T47D (cell line): ENCODE measurements at regions not wholly inside any gene's neighbourhood (a gene's known extent, or its start where the extent isn't known, plus 50 kb on each side); places are given as distances from the start of the nearest gene placed in this dataset.
A peak's percentile ranks its signal among the peaks of the same experiment; 100 is the strongest.

Experiments used
- DNase-seq, 2 experiments: peaks; one replicate each; pipeline versions ENCODE4 v3.0.0 to v3.0.0-alpha.2; 2011 to 2012; ENCODE audit warnings: low read depth in 1 of 2, low spot score in 1 of 2
- JUND ChIP-seq: IDR thresholded peaks from 2 replicates; pipeline ENCODE4 v1.6.1; 2012; ENCODE audit warnings: low read depth
- in situ Hi-C: cut with HindIII; loops from 2 replicates; pipeline ENCODE4 v1.10.0; 2016; ENCODE audit warnings: low sequenced_read_pairs, low pct_unique_long_range_greater_than_20kb

DNA sequence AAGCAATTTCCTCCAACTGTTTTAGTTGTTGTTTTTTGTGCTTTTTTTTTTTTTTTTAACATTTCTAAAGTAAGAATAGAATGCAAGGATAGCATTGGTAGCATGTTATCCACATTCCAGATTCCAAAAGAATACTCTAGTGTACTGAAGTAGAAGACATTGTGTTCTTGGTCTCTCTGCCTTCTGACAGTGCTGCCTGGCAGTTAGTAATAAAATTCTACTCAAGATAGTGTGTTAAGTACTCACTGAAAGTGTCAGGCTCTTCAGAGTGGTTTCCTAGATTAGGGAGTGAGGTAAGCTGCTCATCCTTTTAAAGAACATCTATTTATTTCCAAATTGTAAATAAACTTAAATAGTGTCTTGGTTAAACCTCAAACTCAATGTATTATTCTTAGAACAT lies 253.7 kb downstream of the HNMT start:
- DNase-seq: no peak
- in situ Hi-C loops: no loop called here
- no peak for TF ChIP-seq JUND

- in situ Hi-C loops: no loop called here
- DNase-seq: no peak
- no peak for TF ChIP-seq JUND
These were observed 254.1 kb downstream of the HNMT start for GRCh38 chr2:138218397-138218796.

DNA sequence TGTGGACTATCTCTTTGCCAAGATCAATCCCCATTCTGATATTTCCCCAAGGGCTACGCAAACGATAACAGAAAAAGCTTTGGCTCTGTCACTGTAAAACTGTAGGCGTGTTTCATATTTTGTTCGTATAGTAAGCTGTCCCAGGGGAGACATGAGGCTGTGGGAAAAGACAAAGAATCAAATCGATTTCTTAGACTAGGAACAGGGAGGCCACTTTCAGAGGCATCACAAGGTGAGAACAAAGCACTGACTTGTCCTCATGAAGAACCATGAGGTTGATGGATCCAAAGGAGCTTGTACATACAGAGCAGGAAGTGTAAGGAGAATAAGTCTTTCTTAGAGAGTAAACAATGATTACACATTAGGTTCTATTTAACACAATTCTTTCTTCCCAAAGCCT lies 255.7 kb downstream of the HNMT start:
- TF ChIP-seq JUND: no peak
- no peak for DNase-seq
- in situ Hi-C loops: no loop called here

GRCh38 chr2:138221358-138221757 lies 257.1 kb downstream of the HNMT start:
- DNase-seq: no peak
- in situ Hi-C loops: no loop called here

DNA sequence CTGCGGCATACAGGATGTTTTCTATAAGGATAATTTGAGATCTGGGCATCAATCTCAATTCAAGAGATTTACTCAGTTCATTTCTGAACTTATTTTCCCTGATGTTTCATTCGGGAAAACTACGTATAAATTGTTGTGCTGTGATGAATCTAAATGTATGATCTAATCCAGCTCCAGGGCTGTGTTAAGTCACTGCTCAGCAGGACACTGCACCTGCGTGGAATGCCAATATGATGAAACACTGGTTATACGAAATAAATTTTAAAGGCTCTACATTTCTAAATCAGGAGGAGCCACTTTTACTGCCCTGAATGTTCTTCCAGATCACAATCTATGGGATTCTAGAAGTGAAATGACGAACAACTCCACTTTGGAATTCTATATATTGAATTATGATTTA lies 259.0 kb downstream of the HNMT start:
- peak in 1 of 2 experiments; percentile 14 for DNase-seq
- no peak; the same call in 1 of the 2 replicates for TF ChIP-seq JUND
- in situ Hi-C loops: no loop called here

More at GRCh38 chr2:138221358-138221757, 257.1 kb downstream of the HNMT start:
- no peak for TF ChIP-seq JUND

- in situ Hi-C loops: no loop called here
- TF ChIP-seq JUND: no peak
- no peak for DNase-seq
These were observed 262.9 kb downstream of the HNMT start for GRCh38 chr2:138227195-138227594.

GRCh38 chr2:138228101-138228500 lies 263.8 kb downstream of the HNMT start:
- TF ChIP-seq JUND: no peak
- DNase-seq: no peak
- in situ Hi-C loops: no loop called here

DNA sequence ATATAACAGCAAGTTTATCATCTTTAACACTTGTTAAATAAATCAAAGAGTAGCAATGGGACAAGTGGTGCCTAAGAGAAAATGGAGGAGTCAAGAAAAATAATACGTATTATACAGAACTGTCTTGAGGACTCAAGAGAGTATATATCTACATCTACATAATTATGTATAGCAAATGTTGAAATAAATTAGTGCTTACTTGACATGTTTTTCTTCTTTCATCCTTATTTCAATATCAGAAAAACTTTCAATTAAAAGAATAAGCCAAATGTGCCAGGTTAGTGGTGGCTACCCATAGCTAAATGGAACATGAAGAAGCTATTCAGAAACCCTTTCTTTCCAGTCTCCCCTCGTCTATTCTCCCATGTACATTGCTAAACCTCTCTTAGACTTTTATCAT lies 267.3 kb upstream of the SPOPL start:
- in situ Hi-C loops: no loop called here
- TF ChIP-seq JUND: no peak
- no peak for DNase-seq

GRCh38 chr2:138235041-138235440 lies 266.5 kb upstream of the SPOPL start:
- in situ Hi-C loops: no loop called here
- no peak for TF ChIP-seq JUND

DNA sequence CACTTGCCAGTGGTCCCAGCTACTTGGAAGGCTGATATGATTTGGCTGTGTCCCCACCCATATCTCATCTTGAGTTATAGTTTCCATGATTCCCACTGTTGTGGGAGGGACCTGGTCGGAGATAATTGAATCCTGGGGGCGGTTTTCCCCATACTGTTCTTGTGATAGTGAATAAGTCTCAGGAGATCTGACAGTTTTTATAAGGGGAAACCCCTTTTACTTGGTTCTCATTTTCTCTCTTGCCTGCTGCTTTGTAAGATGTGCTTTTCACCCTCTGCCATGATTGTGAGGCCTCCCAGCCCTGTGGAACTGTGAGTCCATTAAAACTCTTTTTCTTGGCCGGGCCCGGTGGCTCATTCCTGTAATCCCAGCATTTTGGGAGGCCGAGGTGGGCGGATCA lies 265.4 kb upstream of the SPOPL start:
- no peak for TF ChIP-seq JUND
- in situ Hi-C loops: no loop called here
- no peak for DNase-seq

More at GRCh38 chr2:138235041-138235440, 266.5 kb upstream of the SPOPL start:
- no peak for DNase-seq

DNA sequence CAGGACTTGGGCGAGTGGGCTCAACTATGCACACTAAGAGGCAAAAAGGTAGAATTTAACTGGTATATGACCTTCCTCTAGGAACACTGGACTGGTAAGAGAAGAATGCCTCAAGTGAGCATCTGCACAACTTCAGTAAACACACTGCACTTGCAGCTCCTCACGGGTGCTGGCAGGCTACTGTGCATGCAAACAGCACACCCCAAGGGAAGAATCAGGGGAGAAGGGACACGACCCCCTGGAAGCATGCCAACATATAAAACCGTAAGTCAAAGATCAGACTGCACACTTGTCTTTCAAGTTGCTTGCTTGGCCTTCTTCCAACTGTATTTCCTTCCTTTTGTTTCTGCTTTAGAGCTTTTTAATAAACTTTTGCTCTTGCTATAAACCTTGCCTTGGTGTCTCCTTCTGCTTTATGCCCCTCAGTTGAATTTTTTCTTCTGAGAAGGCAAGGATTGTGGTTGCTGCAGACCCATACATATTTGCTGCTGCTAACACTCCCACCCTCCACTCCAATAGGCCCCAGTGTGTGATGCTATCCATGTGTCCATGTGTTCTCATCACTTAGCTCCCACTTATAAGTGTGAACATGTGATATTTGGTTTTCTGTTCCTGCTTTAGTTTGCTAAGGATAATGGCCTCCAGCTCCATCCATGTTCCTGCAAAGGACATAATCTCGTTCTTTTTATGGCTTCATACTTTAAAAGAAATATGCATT lies 263.7 kb upstream of the SPOPL start:
- in situ Hi-C loops: no loop called here
- DNase-seq: no peak
- no peak for TF ChIP-seq JUND

GRCh38 chr2:138238908-138239307 lies 262.7 kb upstream of the SPOPL start:
- in situ Hi-C loops: no loop called here
- no peak for TF ChIP-seq JUND
- DNase-seq: no peak

DNA sequence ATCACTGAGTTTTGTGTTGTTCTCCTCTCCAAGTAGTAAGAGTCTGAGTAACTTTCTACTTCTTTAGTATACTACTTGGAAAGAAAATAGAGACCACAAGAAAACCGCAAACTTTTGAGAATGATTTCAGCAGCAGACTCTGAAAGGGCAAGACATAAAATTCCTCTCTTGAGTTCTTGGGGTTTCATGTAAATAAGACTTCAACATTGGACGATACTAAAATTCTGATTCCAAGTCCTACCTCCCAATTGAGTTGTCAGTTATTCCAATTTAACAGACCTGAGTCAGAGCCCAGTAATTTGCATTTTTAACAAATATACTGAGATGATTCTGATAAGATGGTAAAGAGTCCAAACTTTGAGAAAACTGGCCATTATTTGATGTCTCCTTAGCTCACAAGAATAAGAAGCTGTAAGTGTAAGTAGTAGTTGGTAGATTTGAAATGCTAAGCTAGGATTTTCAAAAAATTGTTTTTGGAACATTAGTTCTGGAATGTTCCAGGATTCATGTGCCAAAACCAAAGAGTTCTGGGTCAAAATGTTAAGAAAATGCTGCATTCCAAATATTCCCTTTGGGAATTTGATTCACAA lies 261.6 kb upstream of the SPOPL start:
- no peak for TF ChIP-seq JUND
- no peak for DNase-seq
- in situ Hi-C loops: no loop called here

DNA sequence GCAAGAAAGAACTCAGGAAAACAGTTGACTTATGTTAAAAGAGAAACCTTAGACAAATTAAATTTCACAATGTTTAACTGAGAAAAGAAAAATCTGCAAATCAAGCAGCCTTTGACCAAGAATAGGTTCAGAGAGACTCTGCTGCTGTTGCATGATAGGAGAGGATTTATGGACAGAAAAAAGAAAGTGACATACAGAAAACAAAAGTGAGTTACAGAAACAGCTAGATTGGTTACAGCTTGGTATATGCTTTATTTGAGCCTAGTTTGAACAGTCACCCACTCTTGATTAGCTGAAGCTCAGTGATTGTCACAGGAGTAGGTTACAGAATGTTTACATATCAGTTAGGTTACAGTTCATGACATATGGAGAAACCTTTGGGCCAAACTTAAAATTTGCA lies 258.2 kb upstream of the SPOPL start:
- DNase-seq: no peak
- in situ Hi-C loops: no loop called here
- TF ChIP-seq JUND: no peak
